Stimulated activated CD4-positive, alpha-beta T cell treated with anti-CD3 and anti-CD28 coated beads, Interleukin-2, amount 100 ng/mL, for 24 hours (primary cell): ENCODE measurements at regions not wholly inside any gene's neighbourhood (a gene's known extent, or its start where the extent isn't known, plus 50 kb on each side); places are given as distances from the start of the nearest gene placed in this dataset.
"Not testable (repeated sequence)": the region's sequence is repeated elsewhere in the genome, so short reads cannot be mapped to it uniquely, and the experiment has no call there.

Experiments
- DNase-seq, 2 donors: peaks; one replicate each; pipeline ENCODE4 v3.0.0-alpha.2; 2020

- DNase-seq, result no peak
Observed at GRCh38 chr7:49618028-49618427, 155.4 kb upstream of the VWC2 start.

DNA sequence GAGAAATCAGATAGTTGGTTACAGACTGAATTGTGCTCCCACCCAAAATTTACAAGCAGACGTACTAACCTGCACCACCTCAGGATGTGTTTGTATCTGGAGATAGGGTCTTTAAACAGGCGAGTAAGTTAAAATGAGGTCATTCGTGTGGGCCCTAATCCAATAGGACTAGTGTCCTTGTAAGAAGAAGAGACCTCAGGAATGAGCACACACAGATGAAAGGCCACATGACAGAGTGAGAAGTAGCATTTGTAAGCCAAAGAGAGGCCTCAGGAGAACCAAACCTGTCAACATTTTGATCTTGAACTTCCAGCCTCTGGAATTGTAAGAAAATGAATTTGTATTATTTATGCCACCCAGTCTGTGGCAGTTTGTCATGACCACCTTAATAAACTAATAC lies 149.5 kb upstream of the VWC2 start:
- no peak for DNase-seq

DNA sequence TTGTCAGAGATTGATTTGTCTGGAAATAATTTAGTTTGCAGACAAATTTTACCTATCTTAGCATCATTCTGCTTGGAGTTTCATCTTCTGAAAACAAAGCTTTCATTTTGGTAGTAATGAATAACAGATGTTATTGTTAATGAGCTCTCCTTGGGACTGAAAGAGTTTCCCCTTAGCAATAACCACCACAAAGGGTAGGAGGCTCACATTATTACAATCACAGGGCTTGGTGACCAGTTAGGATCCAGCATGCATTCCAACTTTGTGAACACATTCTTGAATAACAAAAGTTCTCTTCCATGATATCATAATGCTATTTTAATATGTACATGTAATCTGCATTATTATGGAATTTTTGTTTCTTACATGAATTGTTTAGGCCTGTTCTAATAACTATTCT lies 148.8 kb upstream of the VWC2 start:
- no peak for DNase-seq

DNA sequence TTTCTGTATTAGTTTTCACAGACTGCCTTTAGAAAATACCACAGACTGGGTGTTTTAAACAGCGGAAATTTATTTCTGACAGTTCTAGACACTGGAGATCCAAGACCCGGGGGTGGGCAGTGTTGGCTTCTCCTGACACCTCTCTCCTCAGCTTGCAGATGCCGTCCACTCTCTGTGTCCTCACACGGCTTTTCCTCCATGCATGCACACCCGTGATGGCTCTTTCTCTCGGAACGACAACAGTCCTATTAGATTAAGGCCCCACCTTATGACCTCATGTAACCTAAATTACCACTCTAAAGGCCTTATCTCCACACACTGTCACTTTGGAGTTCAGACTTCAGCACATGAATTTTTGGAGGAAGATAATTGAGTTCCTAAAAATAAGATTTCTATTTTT lies 142.9 kb upstream of the VWC2 start:
- DNase-seq, result no peak

DNA sequence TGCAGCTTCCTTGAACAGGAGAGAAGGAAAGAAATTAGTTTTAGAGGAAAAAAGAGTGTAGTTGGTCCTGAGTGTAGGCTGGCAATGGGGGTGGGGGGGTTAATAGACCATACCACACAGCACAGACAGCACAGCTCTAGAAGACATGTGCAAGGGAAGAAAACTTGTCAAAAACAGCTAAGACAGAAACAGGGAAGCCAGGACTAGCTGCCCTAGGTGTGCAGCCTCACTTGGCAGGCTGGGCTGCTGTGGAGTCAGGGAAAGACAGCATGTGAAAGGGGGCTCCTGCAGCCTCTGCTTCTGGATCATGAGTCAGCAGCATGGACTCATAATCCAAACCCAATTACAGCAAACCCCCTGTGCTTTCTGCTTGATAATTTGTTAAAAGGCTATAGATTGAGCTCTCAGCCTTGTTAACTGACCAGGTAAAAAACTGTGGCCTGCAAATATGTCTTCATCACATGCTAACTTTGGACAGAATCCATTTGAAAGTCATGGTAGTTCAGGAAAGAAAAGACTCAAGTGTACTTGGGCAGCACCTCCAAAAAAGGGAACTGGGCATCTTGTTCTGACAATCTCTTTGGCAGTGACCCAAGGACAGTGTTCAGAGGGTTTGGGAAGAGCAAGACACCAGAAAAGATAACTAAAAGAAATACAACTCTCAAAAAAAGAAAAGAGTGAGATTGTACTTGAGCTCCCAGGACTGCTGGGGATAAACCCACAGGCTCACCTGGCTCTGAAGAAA lies 142.2 kb upstream of the VWC2 start:
- DNase-seq, result no peak

GRCh38 chr7:49631960-49632359 lies 141.5 kb upstream of the VWC2 start:
- no peak for DNase-seq

DNA sequence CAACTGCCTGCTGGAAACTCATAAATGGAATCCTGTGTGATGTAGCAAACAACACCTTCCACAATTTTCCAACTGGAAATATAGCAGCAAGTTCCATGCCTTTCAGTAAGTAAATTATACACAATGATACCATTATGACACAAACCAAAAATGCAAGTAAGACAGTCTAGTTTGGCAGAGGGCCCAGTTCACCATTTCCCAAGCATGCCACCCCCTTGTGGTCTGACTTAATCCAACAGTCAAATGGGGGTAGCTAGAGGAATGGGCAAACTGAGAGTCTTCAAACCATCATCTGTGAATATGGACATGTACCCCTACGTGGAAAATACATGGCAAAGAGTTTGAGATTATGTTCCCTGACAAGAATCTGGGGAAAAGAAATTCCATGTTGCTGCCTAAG lies 137.6 kb upstream of the VWC2 start:
- DNase-seq, result no peak

- DNase-seq, result no peak
Observed at GRCh38 chr7:49636400-49636799, 137.0 kb upstream of the VWC2 start.

GRCh38 chr7:49638166-49638565 lies 135.3 kb upstream of the VWC2 start:
- DNase-seq, result no peak

GRCh38 chr7:49639068-49639593 lies 134.3 kb upstream of the VWC2 start:
- no peak for DNase-seq

DNA sequence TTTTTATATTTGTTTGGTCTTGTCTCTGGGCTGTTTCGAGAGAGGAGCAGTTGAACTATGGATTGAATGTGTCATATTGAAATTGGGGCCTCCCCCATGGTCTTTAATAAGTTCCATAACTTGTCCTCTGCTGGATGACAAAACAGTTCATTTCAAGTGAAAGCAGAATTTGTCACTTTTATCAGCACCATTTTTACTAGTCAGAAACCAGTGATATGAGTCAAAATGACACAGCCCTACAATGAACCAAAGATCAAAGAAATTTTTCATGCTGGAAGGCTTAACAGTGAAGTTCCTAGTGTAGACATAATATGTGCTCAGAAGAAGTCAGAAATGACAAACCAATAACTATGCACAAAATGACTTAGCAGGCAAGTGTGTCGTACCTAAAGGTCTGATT lies 133.6 kb upstream of the VWC2 start:
- no peak for DNase-seq

DNA sequence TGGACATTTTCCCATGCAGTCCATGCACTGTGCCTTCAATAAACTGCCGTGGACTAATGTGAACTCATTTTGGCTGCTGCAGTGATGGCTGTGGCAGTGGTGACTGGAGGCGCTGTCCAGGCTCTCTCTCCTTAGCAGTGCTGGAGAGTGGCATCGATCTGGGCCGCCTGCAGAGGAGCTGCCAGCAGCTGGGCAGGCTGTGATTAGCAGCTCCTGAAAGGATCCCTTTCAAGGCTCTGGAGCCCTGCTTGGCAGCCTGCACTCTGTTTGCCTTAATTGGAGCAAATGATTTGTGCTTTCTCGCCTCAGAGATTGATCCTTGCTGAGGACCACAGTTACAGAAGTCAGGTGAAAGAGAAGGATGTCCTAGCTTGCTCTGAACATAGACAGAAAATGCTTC lies 130.1 kb upstream of the VWC2 start:
- DNase-seq, result no peak

GRCh38 chr7:49643736-49644135 lies 129.7 kb upstream of the VWC2 start:
- no peak for DNase-seq

DNA sequence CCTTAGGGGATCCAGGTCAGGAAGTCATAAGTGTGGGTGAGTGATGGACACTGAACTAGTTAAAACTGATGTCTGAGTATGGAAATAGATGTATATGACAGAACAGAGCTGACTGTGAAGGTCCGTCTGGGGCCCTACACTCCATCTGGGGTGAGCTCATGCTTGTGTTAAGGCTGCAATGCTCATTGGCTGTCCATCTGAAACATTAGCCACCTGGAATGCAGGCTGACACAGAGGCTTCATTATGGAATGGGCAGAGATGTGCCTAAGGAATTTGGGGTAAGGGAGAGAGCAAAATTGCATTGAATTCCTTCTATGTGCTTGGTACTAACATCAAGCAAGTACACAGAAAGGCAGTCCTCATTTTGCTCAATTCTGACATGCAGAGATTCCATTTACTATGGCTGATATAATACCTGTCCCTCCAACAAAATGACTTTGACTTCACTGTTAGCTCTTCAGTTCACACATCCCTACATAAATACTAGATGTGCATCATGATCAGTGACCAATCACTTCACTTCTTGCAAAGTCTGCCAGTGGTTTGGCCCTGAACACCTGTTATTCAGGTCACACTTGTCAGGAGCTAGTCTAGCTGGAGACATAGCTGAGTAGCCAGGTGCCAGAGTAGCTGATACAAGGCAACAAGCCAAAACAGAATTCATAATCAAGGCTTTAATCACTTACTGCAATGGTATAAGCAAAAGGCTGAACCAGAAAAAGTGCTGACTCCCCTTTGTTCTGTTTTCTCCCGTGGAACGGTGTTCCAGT lies 128.9 kb upstream of the VWC2 start:
- DNase-seq, result no peak

- DNase-seq, result no peak
Observed at GRCh38 chr7:49645296-49645695, 128.1 kb upstream of the VWC2 start.

DNA sequence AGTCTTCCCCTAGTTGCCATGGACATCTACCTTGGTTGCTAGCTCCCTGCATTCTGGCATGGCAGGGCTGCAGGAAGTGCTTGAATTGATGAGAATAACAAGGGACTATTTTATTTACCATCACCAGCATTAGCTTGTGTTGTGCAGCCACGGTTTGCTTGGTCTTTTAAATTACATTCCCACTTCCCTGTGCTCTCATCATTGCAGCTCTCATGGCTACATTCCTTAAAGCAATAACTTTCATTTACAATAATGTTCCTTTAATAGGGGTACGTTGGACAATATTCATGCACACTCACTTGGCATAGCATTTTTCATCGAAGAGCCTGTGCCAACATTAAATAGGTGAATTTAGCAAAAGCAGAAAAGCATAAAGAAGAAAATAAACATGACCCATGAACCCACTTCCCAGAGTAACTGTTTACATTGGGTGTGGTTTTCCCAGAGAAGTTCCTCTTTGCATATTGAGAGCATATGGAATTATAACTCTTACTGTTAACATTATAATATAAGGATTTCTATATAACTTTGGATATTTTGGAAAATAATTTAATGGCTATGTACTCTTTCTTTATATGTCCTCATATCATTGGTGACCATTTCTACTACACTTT lies 113.2 kb upstream of the VWC2 start:
- no peak for DNase-seq

DNA sequence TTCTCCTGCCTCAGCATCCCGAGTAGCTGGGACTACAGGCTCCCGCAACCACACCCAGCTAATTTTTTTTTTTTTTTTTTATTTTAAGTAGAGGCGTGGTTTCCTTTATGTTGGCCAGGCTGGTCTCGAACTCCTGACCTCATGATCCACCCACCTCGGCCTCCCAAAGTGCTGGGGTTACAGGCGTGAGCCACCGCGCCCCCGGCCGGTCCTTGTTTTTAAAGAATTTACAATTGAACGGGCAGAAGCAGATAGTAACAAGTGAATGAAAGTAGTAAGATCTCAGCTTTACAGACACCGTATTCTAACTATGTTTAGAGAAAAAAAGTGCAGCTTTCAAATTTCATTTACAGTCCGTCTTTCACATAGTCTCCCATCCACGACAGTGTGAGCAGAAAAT lies 112.5 kb upstream of the VWC2 start:
- no peak for DNase-seq

GRCh38 chr7:49665963-49666362 lies 107.5 kb upstream of the VWC2 start:
- DNase-seq, result not testable (repeated sequence)

GRCh38 chr7:49666764-49667163 lies 106.7 kb upstream of the VWC2 start:
- DNase-seq, result no peak

DNA sequence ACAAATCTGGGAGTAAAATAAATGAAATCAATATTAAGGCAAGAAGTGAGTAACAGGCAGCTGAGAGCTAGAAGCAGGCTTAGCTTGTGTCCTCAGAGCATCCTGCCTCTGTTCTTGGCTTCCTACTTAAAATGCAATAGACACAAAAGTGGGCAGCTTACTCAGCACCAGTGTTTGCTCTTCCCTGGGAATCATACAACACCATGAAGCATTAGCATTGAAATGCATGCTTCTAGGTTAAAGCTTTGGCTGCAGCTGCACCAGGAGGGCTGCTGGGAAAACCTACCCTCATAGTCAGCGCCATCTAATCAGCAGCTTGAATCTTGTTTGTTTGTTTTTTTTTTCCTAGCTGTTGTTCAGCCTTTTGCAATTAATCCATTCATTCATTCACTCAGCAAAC lies 104.2 kb upstream of the VWC2 start:
- DNase-seq, result no peak

DNA sequence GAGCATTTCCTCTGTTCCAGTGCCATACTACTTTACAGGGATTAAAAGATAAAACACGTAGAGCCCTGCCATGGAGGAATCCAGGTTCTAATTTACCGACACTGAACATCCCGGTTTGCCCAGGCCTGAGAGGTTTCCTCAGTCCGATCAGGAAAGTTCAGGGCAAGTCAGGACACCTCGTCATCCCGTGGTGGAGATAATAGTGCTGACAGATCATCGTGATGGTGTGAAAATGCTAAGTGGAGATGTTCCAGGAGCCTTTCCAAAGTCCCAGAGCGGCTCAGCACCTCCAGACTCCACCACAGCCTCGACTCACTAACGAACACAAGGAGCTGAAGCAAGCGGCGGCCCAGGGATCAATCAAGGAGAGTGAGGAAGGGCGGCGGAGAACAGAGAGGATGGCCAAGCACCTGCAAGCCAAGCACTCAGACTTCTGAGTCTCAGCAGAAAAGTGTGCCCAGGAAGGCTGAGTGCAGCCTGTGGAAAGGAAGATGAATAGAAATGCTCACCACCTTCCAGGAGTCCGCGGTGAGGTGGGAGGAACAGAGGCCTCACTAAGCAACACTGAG lies 103.7 kb upstream of the VWC2 start:
- DNase-seq, result no peak

DNA sequence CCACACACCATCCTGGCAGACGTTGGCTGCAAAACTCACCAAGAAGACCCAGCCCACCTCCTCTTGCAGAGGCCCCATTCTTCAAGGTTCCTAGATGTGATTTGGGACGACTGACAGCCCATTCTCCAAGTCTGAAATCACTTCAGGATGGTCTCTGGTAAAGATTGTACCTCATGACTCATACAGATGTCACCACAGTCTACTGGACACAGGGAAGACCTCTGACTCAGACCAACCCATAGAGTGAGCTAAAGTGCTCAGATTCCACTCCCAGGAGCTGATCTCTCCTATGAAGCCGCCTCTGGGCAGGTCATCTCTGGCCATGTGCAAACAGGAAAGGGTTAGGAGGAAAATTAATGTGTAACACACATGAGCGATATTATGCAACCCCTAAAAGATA lies 102.4 kb upstream of the VWC2 start:
- no peak for DNase-seq

- DNase-seq, result no peak
Observed at GRCh38 chr7:49692516-49692915, 80.9 kb upstream of the VWC2 start.

DNA sequence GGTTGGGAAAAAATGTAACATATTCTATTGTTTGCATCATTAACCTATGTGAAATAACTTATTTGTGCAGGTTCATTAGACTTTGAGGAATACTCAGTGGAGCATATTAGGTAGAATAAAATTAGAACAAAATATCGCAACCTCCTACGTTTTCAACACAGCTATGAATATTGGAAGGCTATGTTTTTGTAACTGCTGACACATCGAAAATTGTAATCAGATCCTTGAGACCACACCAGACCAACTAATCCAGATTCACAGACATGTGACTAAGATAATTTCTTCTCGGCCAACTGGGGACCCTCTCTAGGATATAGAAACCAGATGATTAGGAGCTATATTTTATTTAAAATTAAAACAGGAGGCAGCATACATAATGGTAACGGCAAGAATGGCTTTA lies 77.5 kb upstream of the VWC2 start:
- DNase-seq, result no peak
